GM12872 (cell line): ENCODE measurements at regions not wholly inside any gene's neighbourhood (a gene's known extent, or its start where the extent isn't known, plus 50 kb on each side); places are given as distances from the start of the nearest gene placed in this dataset.

Source experiments
- TF ChIP-seq, protein P1 (sequence below): IDR thresholded peaks from 3 replicates; pipeline ENCODE4 v1.5.1; 2011; ENCODE audit warnings: low read depth, mild to moderate bottlenecking, low read length, moderate library complexity; ENCODE audit not compliant: insufficient read depth

DNA sequence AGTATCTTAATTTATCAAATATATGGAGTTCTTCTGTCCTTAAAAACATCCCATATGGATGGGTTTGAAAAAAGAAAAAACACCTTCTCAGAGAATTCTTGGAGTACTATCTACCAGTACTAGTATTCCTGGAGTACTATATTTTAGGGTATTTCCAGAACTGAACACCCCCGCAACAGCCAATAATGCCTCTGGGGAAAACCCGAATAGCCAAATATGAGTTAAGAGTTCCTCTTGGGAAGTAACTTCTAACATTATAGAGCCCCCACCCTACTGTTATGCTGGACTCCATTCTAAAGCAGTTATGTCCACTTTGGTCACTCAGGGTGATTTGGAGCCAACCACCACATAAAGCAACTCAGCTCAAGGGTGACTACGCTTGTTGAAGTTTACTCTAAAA is 115.0 kb upstream of the RASGEF1B start:
- TF ChIP-seq, protein P1, sequence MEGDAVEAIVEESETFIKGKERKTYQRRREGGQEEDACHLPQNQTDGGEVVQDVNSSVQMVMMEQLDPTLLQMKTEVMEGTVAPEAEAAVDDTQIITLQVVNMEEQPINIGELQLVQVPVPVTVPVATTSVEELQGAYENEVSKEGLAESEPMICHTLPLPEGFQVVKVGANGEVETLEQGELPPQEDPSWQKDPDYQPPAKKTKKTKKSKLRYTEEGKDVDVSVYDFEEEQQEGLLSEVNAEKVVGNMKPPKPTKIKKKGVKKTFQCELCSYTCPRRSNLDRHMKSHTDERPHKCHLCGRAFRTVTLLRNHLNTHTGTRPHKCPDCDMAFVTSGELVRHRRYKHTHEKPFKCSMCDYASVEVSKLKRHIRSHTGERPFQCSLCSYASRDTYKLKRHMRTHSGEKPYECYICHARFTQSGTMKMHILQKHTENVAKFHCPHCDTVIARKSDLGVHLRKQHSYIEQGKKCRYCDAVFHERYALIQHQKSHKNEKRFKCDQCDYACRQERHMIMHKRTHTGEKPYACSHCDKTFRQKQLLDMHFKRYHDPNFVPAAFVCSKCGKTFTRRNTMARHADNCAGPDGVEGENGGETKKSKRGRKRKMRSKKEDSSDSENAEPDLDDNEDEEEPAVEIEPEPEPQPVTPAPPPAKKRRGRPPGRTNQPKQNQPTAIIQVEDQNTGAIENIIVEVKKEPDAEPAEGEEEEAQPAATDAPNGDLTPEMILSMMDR: no peak

DNA sequence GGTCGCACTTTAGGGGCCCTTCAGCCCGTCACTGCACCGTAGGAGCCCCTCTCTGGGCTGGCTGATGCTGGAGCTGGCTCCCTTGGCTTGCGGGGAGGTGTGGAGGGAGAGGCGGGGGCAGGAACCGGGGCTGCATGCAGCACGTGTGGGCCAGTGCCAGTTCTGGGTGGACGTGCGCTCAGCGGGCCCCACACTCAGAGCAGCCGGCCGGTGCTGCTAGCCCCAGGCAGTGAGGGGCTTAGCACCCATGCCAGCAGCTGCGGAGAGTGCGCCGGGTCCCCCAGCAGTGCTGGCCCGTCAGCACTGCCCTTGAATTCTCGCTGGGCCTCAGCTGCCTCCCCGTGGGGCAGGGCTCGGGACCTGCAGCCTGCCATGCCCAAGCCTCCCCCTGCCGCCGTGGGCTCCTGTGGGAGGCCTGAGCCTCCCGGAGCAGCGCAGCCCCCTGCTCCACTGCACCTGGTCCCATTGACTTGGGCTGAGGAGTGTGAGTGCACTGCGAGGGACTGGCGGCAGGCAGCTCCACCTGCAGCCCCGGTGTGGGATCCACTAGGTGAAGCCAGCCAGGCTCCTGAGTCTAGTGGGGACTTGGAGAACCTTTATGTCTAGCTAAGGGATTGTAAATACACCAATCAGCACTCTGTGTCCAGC is 108.8 kb upstream of the RASGEF1B start:
- TF ChIP-seq, protein P1: no peak

DNA sequence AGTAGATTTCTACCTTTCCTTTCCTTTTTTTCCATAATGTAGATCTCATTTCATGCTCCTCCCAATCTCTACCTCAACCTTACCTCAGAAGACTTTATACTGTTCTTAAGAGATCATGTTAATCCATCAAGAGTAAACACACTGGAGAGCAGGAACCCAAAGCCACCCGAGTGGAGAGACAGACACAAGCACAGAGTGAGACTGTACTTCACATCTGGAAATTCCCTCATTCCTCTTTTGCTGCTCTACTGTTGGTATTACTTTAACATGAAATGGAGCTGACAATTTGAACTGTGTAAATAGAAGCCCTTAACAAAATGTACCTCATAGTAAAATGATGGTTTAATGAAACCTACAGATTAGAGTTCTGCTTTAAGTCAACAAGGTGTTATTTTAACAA is 105.7 kb upstream of the RASGEF1B start:
- TF ChIP-seq, protein P1: no peak

DNA sequence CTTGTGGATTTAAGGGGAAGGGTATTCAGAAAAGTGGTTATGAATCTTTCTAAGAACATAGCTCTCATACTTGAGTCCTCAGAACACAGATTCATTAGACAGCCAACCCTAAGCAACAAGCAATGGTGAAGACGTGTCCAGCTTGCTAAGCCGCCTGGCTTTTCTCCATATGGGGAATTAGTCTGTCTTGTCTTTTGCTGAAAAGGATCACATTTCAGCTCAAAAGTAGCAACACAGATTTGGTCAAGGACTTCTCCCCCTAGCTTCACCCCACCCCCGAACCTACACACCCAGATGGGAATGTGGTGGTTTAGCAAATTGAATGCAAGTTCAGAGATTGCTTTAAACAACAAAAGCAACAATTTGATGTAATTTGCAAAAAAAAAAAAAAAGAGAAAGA is 103.3 kb upstream of the RASGEF1B start:
- TF ChIP-seq, protein P1: no peak

DNA sequence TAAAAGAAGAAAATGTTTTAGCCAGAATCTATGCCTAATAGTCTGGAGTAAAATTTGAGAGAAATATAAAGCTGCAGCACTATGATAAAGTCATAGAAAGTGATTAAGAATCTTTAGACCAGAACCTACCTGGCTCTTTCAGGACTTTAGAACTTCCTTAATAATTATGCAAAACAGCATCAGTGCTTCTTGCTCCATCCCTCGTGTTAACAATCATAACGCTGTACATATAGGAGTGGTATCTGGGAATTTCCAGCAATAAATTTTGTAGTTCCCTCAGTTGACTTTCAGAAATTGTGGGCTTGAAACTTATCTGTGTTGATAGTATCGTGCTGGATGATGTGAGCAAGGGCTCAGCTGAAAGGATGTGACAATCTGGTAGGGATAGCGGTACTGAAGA is 102.1 kb upstream of the RASGEF1B start:
- TF ChIP-seq, protein P1: no peak

DNA sequence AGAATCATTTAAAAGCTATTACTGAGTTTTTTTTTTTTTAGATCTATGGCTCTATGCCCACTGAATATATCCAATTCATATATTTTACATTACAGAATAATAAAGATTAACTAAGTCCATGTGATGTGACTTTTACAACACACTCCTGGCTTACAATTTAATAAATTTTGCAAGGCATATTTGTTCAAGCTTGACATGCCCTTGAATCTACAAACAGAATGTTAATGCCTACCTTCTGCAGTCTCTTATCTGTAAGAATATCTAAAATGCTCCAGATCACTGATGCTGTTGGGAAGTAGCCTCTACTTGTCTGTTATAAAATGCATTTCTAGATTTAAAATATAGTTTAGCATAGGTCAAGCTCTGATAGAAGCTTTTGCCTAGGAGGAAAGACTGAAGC is 100.7 kb upstream of the RASGEF1B start:
- TF ChIP-seq, protein P1: no peak

DNA sequence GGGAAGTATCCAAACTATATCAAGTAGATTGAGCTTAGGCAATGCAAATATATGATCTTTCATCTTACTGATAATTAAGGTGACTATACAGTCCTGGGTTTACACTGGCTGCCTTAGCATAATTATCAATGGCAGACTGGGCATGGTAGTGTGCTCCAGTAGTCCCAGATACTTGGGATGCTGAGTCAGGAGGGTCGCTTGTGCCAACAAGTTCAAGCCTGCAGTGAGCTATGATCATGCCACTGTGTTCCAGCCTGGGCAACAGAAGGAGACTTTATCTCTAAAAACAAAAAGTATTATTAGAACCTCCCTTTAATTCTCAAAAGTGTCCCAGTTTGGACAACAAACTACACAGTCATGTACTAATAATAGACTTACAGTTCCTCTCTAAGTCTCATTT is 99.4 kb upstream of the RASGEF1B start:
- TF ChIP-seq, protein P1: no peak
